HG03442 (cell line): ENCODE measurements at regions not wholly inside any gene's neighbourhood (a gene's known extent, or its start where the extent isn't known, plus 50 kb on each side); places are given as distances from the start of the nearest gene placed in this dataset.
A peak's percentile ranks its signal among the peaks of the same experiment; 100 is the strongest.
"Not testable (repeated sequence)": the region's sequence is repeated elsewhere in the genome, so short reads cannot be mapped to it uniquely, and the experiment has no call there.

Source experiments
- ATAC-seq: cut with Tn5 transposase; IDR thresholded peaks from one replicate; pipeline ENCODE4 v1.9.1; 2021; ENCODE audit warnings: mild to moderate bottlenecking, moderate library complexity; ENCODE audit not compliant: unreplicated experiment

DNA sequence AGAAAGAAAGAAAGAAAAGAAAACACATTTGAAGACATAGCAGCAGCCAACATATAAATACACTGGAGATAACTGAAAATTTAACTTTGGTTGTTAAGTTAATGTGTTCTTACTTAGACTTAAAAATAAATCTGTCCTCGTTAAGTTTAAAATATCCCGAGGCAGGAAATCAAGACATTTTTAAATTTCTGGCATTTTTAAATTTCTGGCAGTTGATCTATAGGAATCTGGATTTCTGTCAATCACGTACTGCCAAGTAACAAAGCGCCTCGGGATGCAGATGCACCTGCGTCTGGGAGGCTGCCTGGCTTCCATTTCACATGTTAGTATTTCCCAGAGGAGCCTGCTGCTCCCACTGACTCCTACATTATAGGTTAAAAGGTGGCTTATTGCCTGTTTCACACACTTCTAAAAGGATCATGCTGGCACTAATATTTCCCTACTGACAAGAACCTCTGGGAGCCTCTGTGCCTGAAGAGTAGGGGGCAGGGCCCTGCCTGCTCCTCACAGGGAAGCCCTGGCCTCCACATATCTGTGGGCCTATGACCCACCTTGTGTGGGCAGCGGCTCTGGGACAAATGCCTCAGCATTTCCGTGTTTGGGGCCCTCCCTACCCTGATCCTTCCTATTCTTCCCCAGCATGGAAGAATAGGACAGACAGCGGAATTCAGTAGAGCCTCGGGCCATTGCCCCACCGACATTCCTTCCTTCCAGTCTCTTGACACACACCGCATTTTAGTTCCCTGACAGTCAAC lies 62.8 kb upstream of the ATP12A start:
- ATAC-seq: no peak

DNA sequence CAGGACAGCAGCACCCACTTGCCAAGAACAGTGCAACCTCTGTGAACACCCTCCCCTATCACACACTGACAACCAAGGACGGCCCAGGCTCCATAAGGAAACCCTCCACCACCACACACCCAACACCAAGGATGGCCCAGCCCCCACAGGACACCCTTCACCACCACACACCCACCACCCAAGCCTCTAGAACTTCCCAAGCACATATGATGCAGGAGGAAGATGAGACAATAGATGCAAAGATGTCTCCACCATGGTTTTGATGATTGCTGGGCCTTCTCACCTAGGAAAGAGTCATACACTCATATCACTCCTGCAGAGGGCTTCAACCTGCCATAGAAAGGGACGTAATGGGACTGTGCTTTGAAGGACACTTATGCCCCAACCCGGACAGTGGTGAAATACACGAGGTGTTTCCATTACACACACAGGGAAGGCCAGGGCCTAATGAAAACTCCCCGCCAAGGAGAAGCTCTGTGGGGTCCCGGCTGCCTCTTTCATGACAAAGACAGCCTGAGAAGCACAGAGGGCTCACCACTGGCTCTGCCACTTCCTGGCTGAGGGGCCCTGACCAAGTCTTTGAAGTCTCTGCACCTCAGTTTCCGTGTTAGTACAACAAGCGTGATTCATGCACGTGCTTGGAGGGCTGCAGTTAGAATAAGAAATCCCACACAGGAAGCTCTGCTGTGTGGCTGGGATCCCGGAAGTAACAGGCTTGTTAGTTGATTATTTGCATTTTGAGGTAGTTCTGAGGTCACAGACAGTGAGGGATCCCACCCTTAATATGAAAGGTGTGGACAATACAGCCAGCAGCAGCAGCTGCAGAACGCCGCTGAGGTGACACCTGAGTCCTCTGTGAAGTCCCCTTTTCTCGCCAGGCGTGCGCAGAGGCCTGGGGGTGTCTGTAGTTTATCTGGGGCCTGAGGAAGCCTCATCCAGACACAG lies 61.9 kb upstream of the ATP12A start:
- ATAC-seq: peak; percentile 86

DNA sequence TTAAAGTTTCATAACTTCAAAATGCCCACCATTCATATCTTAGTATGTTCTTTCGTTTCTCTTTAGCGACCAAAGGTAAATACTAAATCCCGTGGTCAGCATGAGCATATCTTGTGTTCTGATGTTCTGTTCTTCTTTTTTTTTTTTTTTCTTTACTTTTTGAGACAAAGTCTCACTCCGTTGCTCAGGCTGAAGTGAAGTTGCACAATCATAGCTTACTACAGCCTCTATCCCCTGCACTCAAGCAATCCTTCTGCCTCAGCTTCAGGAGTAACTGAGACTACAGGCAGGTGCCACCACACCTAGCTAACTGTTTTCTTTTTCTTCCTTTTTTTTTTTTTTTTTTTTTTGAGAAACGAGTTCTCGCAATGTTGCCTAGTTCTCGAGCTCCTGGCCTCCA lies 60.9 kb upstream of the ATP12A start:
- no peak for ATAC-seq

DNA sequence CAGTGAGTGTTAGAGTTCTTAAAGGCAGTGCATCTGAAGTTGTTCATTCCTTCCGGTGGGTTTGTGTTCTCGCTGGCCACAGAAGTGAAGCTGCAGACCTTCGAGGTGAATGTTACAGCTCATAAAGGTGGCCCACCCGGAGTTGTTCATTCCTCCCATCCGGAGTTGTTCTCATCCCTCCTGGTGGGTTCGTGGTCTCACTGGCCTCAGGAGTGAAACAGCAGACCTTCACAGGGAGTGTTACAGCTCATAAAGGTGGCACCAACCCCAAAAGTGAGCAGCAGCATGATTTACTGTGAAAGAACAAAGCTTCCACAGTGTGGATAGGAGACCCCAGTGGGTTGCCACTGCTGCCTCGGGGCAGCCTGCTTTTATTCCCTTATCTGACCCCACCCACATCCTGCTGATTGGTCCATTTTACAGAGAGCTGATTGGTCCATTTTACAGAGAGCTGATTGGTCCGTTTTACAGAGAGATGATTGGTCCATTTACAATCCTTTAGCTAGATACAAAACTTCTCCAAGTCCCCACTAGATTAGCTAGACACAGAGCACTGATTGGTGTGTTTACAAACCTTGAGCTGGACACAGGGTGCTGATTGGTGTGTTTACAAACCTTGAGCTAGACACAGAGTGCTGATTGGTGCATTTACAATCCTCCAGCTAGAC lies 57.6 kb upstream of the ATP12A start:
- ATAC-seq: not testable (repeated sequence)

DNA sequence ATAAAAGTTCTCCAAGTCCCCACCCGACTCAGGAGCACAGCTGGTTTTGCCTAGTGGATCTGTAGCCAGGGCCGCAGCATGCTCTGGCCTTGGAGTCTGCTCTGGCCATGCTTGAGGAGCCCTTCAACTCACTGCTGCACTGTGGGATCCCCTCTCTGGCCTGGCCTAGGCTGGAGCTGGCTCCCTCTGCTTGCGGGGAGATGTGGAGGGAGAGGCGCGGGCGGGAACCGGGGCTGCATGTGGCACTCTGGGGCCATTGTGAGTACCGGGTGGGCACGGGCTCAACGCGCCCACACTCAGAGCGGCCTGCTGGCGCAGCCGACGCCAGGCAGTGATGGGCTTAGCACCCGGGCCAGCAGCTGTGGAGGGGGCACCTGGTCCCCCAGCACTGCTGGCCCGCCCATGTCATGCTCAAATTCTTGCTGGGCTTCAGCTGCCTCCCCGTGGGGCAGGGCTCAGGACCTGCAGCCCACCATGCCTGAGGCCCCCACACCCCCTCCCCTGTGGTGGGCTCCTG lies 57.0 kb upstream of the ATP12A start:
- no peak for ATAC-seq

DNA sequence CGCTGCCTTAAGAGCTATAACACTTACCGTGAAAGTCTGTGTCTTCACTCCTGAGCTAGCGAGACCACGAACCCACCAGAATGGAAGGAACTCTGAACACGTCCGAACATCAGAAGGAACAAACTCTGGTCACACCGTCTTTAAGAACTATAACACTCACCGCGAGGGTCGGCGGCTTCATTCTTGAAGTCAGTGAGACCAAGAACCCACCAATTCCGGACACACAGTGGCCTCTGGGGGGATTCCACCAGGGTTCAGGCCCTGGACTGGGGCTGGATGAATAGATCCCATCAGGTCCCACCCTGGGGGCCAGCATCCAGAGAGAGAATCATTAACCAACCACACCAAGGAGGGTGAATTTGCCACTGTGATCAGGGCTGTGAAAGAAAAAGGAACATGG lies 55.8 kb upstream of the ATP12A start:
- no peak for ATAC-seq

DNA sequence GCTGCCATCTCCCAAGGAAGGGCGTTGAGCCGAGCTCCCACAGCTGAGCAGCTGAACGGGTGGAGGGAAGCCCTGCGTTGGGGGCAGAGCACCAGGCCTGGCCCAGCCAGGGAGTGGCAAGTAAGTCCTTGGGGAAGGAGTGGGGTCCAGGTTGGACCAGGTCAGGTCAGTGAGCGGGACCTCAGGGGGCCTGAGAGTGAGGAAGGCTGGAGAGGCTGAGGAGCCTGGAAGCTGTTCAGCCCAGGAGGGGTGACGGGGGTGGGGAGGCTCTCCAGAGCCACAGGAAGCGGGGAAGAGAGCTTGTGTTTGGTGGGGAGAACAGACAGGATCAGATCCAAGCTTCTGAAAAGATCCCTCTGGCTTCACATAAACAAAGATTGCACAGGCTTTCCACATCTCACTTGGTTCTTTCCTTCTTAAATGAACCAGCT lies 55.4 kb upstream of the ATP12A start:
- ATAC-seq: no peak

DNA sequence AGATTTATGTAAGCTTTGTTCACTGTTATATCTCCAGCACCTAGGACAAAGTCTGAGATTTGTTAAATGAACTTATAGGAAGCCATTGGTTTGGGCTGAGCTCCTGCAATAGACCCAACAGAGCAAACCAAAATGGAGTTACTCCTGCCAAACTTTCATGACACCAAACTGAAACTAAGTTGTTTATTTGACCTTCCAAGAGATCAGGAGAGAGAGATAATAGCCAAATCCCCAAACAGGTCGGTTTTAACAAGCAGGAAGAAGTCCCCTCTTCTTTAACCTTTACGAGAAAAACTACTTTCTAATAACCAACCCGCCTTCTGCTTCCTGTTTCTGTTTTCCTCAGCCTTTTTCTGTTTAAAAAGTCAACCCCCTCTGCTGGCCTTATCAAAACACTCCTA lies 54.9 kb upstream of the ATP12A start:
- ATAC-seq: no peak

DNA sequence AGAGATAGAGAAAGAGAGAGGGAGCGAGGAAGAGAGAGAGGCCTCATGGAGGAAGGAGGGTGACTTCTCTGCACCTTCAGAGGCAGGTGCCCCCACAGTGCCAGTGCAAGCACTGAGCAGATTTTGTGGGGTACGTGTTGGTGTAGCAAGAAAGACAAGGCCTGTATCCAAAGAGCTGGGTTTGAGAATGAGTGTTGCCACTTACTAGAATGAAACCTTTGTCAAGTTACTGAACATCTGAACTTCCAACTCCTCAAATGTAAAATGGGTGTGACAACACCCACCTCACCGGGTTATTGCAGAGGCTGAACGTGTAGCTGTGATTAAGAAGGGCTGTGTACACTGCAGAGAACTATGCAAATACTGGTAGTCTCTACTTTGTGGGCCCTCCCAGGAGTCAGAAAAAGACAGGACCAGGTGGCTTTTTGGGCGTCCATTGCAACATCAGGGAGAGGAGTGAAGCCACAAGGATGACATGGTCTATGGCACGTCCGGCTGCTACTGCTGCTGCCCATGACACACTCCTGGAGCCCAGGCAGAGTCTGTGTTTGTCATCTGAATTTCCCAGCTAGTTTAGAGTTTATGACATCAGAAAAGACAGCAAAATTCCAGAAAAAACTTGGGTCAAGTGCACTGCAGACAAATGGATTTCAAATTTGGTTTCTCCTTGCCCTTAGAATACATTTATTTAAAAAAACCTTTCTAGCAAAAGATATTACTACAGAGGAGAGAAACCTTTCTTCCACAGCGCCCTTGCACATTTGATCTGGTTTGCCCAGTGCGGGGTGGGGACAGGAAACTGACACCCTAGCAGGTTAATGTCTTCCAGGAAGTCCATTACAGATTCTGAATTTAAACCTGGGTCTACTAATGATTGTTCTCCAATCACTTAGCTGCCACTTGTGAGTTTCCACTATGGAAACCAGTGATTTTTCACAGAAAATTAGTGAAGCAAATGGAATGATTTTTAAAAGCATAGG lies 54.0 kb upstream of the ATP12A start:
- ATAC-seq: no peak

DNA sequence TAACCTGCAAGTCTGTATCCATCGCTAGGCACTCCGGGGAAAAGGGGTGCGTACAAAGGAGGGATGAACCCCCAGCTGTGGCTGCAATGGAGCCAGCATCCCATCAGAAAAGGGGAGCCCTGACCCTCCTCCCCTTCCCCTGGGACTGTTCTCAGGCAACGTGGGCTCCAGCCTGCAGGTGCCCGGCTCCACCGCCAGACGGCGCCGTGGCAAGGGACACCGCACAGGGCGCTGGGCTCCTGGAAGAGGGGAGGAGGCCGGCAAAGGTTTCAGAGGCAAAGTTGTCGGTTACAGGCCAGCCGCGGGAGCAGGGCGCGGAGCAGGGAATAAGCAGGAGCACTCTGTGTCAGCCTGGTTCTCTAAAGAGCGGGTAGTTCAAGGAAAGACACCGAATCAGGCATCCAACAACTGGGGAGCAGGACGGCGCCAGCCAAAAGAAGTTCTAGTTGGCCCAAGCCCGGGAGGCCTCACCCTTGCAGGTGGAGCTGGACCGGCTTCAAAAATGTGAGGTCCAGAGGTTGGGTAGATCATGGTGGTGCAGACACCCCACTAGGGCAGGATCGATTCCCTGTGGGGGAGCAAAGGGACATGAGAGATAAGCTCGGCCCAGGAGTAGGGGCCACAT lies 53.0 kb upstream of the ATP12A start:
- ATAC-seq: no peak

DNA sequence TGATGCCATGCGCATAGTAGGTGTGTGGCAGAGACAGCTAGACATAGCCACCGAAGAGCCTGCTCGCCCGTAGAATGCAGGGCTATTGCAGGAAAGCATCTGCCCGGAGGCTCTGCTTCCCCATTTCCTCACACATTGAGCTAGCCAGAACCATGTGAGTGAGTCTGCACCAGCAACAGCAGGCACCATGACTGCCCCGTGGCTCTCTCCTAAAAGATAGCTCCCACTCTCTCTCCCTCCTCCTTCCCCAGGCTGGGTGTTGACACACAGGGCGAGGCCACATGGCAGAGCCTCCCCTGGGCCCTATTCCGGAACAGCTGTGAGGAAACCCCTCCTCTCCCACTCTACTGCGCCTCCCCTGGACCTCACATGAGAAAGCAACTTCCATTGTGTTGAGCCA lies 52.3 kb upstream of the ATP12A start:
- no peak for ATAC-seq

DNA sequence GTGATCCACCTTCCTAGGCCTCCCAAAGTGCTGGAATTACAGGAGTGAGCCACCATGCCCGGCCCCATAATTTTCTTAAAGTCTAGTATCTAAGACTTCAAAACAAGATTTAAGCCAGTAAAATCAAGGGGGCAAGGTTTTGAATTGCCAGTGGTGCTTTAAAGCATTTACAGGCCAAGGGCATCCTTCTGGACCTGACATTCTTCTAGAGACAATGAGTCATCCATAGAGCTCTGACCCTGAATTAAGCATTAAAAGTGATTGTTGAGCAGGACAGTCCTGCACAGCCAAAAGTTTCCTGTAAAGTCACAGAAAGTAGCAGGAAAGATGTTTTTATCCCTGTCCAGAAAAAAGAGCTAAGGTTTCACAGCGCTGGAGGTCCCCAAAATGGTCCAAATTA lies 50.9 kb upstream of the ATP12A start:
- ATAC-seq: no peak

DNA sequence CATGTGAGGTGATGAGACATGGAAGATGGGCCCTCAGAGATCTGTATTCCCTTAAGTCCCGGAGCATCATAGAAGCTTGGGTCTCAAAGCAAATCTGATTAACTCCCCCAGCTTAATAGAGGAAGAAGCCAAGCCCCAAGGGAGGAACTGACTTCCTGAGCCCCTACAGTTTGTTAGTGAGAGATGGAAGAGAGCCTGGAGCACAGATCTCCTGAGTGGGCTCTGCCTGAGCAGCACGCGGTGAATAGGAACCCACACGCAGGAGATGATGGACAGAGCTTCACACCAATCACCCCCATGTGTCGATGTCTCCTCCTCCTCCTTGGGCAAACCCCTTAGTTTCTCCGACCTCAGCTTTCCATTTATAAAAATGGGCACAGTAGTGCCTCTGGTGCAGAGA lies 50.1 kb upstream of the ATP12A start:
- no peak for ATAC-seq
